Activated T-helper 17 cell treated with anti-CD3 and anti-CD28 coated beads, Interleukin-2, amount 50 U/mL, for 72 hours (primary cell): ENCODE measurements at regions not wholly inside any gene's neighbourhood (a gene's known extent, or its start where the extent isn't known, plus 50 kb on each side); places are given as distances from the start of the nearest gene placed in this dataset.

Source experiments
- ATAC-seq: fragments of 150-1000 bp; cut with Tn5 transposase; replicated peaks from 2 replicates; pipeline ENCODE4 v1.10.0; 2021; ENCODE audit warnings: mild to moderate bottlenecking, moderate library complexity
- H3K27ac Mint-ChIP-seq: one replicate; pipeline ENCODE4 v1.8.0; 2022; ENCODE audit warnings: mixed read lengths
- H3K27me3 Mint-ChIP-seq: one replicate; pipeline ENCODE4 v1.8.0; 2022; ENCODE audit warnings: mixed read lengths
- H3K36me3 Mint-ChIP-seq: one replicate; pipeline ENCODE4 v1.8.0; 2022; ENCODE audit warnings: low read depth, mild to moderate bottlenecking, mixed read lengths
- H3K4me1 Mint-ChIP-seq: one replicate; pipeline ENCODE4 v1.8.0; 2022; ENCODE audit warnings: mixed read lengths
- H3K4me3 Mint-ChIP-seq: one replicate; pipeline ENCODE4 v1.8.0; 2022; ENCODE audit warnings: mild to moderate bottlenecking, mixed read lengths
- H3K9me3 Mint-ChIP-seq: one replicate; pipeline ENCODE4 v1.8.0; 2022; ENCODE audit warnings: mixed read lengths

GRCh38 chr7:93006480-93007095 is 111.2 kb downstream of the SAMD9 start:
- Mint-ChIP-seq H3K36me3 (no peaks in the 10 kb centered on the region), H3K4me1 (no peaks in the 10 kb centered on the region), H3K9me3 (no peaks in the 10 kb centered on the region), H3K27me3 (peaks cover 7% of the 10 kb centered on the region), H3K27ac (no peak overlapping the region), H3K4me3 (no peak overlapping the region)
- ATAC-seq = no peak

GRCh38 chr7:93004906-93005305 is 112.9 kb downstream of the SAMD9 start:
- Mint-ChIP-seq H3K27me3 (peaks cover 8% of the 10 kb centered on the region), H3K4me1 (no peaks in the 10 kb centered on the region), H3K9me3 (no peaks in the 10 kb centered on the region), H3K4me3 (no peak overlapping the region), H3K36me3 (no peaks in the 10 kb centered on the region), H3K27ac (no peak overlapping the region)
- ATAC-seq = no peak

- Mint-ChIP-seq H3K27ac (no peak overlapping the region), H3K4me3 (no peak overlapping the region), H3K27me3 (peaks cover 10% of the 10 kb centered on the region), H3K36me3 (no peaks in the 10 kb centered on the region), H3K9me3 (no peaks in the 10 kb centered on the region), H3K4me1 (no peaks in the 10 kb centered on the region)
- no peak for ATAC-seq
These were observed 120.1 kb downstream of the SAMD9 start for GRCh38 chr7:92997719-92998118.

GRCh38 chr7:92997152-92997551 is 120.6 kb downstream of the SAMD9 start:
- Mint-ChIP-seq H3K4me1 (no peaks in the 10 kb centered on the region), H3K27ac (no peak overlapping the region), H3K4me3 (no peak overlapping the region), H3K9me3 (no peaks in the 10 kb centered on the region), H3K27me3 (peaks cover 10% of the 10 kb centered on the region), H3K36me3 (no peaks in the 10 kb centered on the region)
- no peak for ATAC-seq

GRCh38 chr7:92994901-92995300 is 122.9 kb downstream of the SAMD9 start:
- H3K27me3 Mint-ChIP-seq = peaks cover 10% of the 10 kb centered on the region
- ATAC-seq = no peak
- H3K4me1 Mint-ChIP-seq = no peaks in the 10 kb centered on the region
- H3K36me3 Mint-ChIP-seq = no peaks in the 10 kb centered on the region
- no peaks in the 10 kb centered on the region for H3K9me3 Mint-ChIP-seq
- H3K27ac Mint-ChIP-seq = no peak overlapping the region
- no peak overlapping the region for H3K4me3 Mint-ChIP-seq

- Mint-ChIP-seq H3K9me3 (no peaks in the 10 kb centered on the region), H3K36me3 (no peaks in the 10 kb centered on the region), H3K4me3 (no peak overlapping the region), H3K27me3 (peaks cover 7% of the 10 kb centered on the region), H3K27ac (no peak overlapping the region), H3K4me1 (no peaks in the 10 kb centered on the region)
- no peak for ATAC-seq
These were observed 124.8 kb downstream of the SAMD9 start for GRCh38 chr7:92992932-92993331.

GRCh38 chr7:92992483-92992882 is 125.3 kb downstream of the SAMD9 start:
- no peaks in the 10 kb centered on the region for H3K9me3 Mint-ChIP-seq
- H3K4me3 Mint-ChIP-seq = no peak overlapping the region
- no peaks in the 10 kb centered on the region for H3K36me3 Mint-ChIP-seq
- no peaks in the 10 kb centered on the region for H3K4me1 Mint-ChIP-seq
- no peak overlapping the region for H3K27ac Mint-ChIP-seq
- no peak for ATAC-seq
- peaks cover 7% of the 10 kb centered on the region for H3K27me3 Mint-ChIP-seq

- Mint-ChIP-seq H3K27ac (no peak overlapping the region), H3K36me3 (no peaks in the 10 kb centered on the region), H3K9me3 (no peaks in the 10 kb centered on the region), H3K4me3 (no peak overlapping the region), H3K27me3 (peaks cover 7% of the 10 kb centered on the region), H3K4me1 (no peaks in the 10 kb centered on the region)
- ATAC-seq = no peak
These were observed 126.6 kb downstream of the SAMD9 start for GRCh38 chr7:92991190-92991589.

GRCh38 chr7:92988941-92989545 is 128.7 kb downstream of the SAMD9 start:
- H3K27ac Mint-ChIP-seq = no peak overlapping the region
- no peak for ATAC-seq
- no peaks in the 10 kb centered on the region for H3K36me3 Mint-ChIP-seq
- H3K27me3 Mint-ChIP-seq = peaks cover 10% of the 10 kb centered on the region
- H3K4me3 Mint-ChIP-seq = no peak overlapping the region
- H3K9me3 Mint-ChIP-seq = no peaks in the 10 kb centered on the region
- H3K4me1 Mint-ChIP-seq = no peaks in the 10 kb centered on the region

- no peak for ATAC-seq
- no peak overlapping the region for H3K4me3 Mint-ChIP-seq
- no peak overlapping the region for H3K27ac Mint-ChIP-seq
- no peaks in the 10 kb centered on the region for H3K4me1 Mint-ChIP-seq
- no peaks in the 10 kb centered on the region for H3K9me3 Mint-ChIP-seq
- H3K27me3 Mint-ChIP-seq = peaks cover 14% of the 10 kb centered on the region
- no peaks in the 10 kb centered on the region for H3K36me3 Mint-ChIP-seq
These were observed 129.7 kb downstream of the SAMD9 start for GRCh38 chr7:92988051-92988450.

GRCh38 chr7:92987538-92987937 is 130.2 kb downstream of the SAMD9 start:
- H3K4me3 Mint-ChIP-seq = no peak overlapping the region
- H3K36me3 Mint-ChIP-seq = no peaks in the 10 kb centered on the region
- no peak overlapping the region for H3K27ac Mint-ChIP-seq
- H3K27me3 Mint-ChIP-seq = peaks cover 14% of the 10 kb centered on the region
- no peaks in the 10 kb centered on the region for H3K4me1 Mint-ChIP-seq
- no peaks in the 10 kb centered on the region for H3K9me3 Mint-ChIP-seq
- ATAC-seq = no peak

GRCh38 chr7:92987095-92987494 is 130.7 kb downstream of the SAMD9 start:
- H3K9me3 Mint-ChIP-seq = no peaks in the 10 kb centered on the region
- peaks cover 14% of the 10 kb centered on the region for H3K27me3 Mint-ChIP-seq
- no peak overlapping the region for H3K4me3 Mint-ChIP-seq
- H3K36me3 Mint-ChIP-seq = no peaks in the 10 kb centered on the region
- no peak overlapping the region for H3K27ac Mint-ChIP-seq
- H3K4me1 Mint-ChIP-seq = no peaks in the 10 kb centered on the region
- no peak for ATAC-seq

GRCh38 chr7:92982928-92983327 is 134.9 kb downstream of the SAMD9 start:
- H3K9me3 Mint-ChIP-seq = peaks cover 12% of the 10 kb centered on the region
- no peak for ATAC-seq

GRCh38 chr7:92976931-92977330 is 140.6 kb upstream of the CDK6 start:
- Mint-ChIP-seq H3K36me3 (no peaks in the 10 kb centered on the region), H3K27ac (no peak overlapping the region), H3K4me3 (no peak overlapping the region), H3K9me3 (peaks cover 30% of the 10 kb centered on the region), H3K27me3 (peaks cover 4% of the 10 kb centered on the region), H3K4me1 (peaks cover 5% of the 10 kb centered on the region)
- no peak for ATAC-seq

More at GRCh38 chr7:92982928-92983327, 134.9 kb downstream of the SAMD9 start:
- H3K27ac Mint-ChIP-seq = no peak overlapping the region
- H3K4me3 Mint-ChIP-seq = no peak overlapping the region
- H3K36me3 Mint-ChIP-seq = no peaks in the 10 kb centered on the region
- no peaks in the 10 kb centered on the region for H3K4me1 Mint-ChIP-seq
- peaks cover 7% of the 10 kb centered on the region for H3K27me3 Mint-ChIP-seq

GRCh38 chr7:92973974-92974373 is 137.6 kb upstream of the CDK6 start:
- no peak for ATAC-seq
- Mint-ChIP-seq H3K36me3 (no peaks in the 10 kb centered on the region), H3K27ac (no peak overlapping the region), H3K4me3 (no peak overlapping the region), H3K4me1 (peaks cover 5% of the 10 kb centered on the region), H3K9me3 (peaks cover 25% of the 10 kb centered on the region), H3K27me3 (peaks cover 4% of the 10 kb centered on the region)
